ENCODE measurements at regions not wholly inside any gene's neighbourhood (a gene's known extent, or its start where the extent isn't known, plus 50 kb on each side); places are given as distances from the start of the nearest gene placed in this dataset.

GRCh38 chr3:159620281-159620680 lies 368.4 kb upstream of the IL12A start:
- peak; percentile 14 for DNase-seq (ENCODE audit: low spot score)

- DNase-seq (ENCODE audit: low spot score), result peak; percentile 76
These were observed 367.8 kb upstream of the IL12A start for GRCh38 chr3:159620873-159621272.

GRCh38 chr3:159624616-159625015 lies 364.0 kb upstream of the IL12A start:
- DNase-seq (ENCODE audit: low spot score), result no peak

GRCh38 chr3:159625594-159625993 lies 363.0 kb upstream of the IL12A start:
- no peak for DNase-seq (ENCODE audit: low spot score)

- DNase-seq (ENCODE audit: low spot score), result no peak
These were observed 362.0 kb upstream of the IL12A start for GRCh38 chr3:159626598-159626997.

- no peak for DNase-seq (ENCODE audit: low spot score)
These were observed 361.4 kb upstream of the IL12A start for GRCh38 chr3:159627229-159627628.

GRCh38 chr3:159627634-159628033 lies 361.0 kb upstream of the IL12A start:
- DNase-seq (ENCODE audit: low spot score), result no peak

GRCh38 chr3:159629329-159630084 lies 359.1 kb upstream of the IL12A start:
- DNase-seq (ENCODE audit: low spot score), result no peak

GRCh38 chr3:159631226-159631625 lies 357.4 kb upstream of the IL12A start:
- no peak for DNase-seq (ENCODE audit: low spot score)

- no peak for DNase-seq (ENCODE audit: low spot score)
These were observed 356.5 kb upstream of the IL12A start for GRCh38 chr3:159632128-159632527.

- no peak for DNase-seq (ENCODE audit: low spot score)
These were observed 355.8 kb upstream of the IL12A start for GRCh38 chr3:159632851-159633250.

- no peak for DNase-seq (ENCODE audit: low spot score)
These were observed 354.2 kb upstream of the IL12A start for GRCh38 chr3:159634483-159634882.

- no peak for DNase-seq (ENCODE audit: low spot score)
These were observed 353.5 kb upstream of the IL12A start for GRCh38 chr3:159635047-159635641.

- peak; percentile 51 for DNase-seq (ENCODE audit: low spot score)
These were observed 350.6 kb upstream of the IL12A start for GRCh38 chr3:159637883-159638542.

- no peak for DNase-seq (ENCODE audit: low spot score)
These were observed 348.4 kb upstream of the IL12A start for GRCh38 chr3:159640225-159640624.

GRCh38 chr3:159643406-159643805 lies 345.2 kb upstream of the IL12A start:
- no peak for DNase-seq (ENCODE audit: low spot score)

GRCh38 chr3:159645874-159646273 lies 342.8 kb upstream of the IL12A start:
- peak; percentile 63 for DNase-seq (ENCODE audit: low spot score)

GRCh38 chr3:159649951-159650350 lies 338.7 kb upstream of the IL12A start:
- no peak for DNase-seq (ENCODE audit: low spot score)

- no peak for DNase-seq (ENCODE audit: low spot score)
These were observed 337.9 kb upstream of the IL12A start for GRCh38 chr3:159650726-159651125.

- DNase-seq (ENCODE audit: low spot score), result no peak
These were observed 336.2 kb upstream of the IL12A start for GRCh38 chr3:159652452-159652851.

GRCh38 chr3:159654183-159655134 lies 334.2 kb upstream of the IL12A start:
- no peak for DNase-seq (ENCODE audit: low spot score)

GRCh38 chr3:159655202-159655601 lies 333.4 kb upstream of the IL12A start:
- DNase-seq (ENCODE audit: low spot score), result no peak

Measured in AG08395 (cell line).